HG03432 (cell line): ENCODE measurements at regions not wholly inside any gene's neighbourhood (a gene's known extent, or its start where the extent isn't known, plus 50 kb on each side); places are given as distances from the start of the nearest gene placed in this dataset.
"Not testable (repeated sequence)": the region's sequence is repeated elsewhere in the genome, so short reads cannot be mapped to it uniquely, and the experiment has no call there.

Experiments used
- ATAC-seq: cut with Tn5 transposase; IDR thresholded peaks from one replicate; pipeline ENCODE4 v1.9.1; 2021; ENCODE audit warnings: mild to moderate bottlenecking, moderate library complexity; ENCODE audit not compliant: unreplicated experiment

GRCh38 chr6:98395610-98396166, 438.7 kb upstream of the POU3F2 start:
- no peak for ATAC-seq

DNA sequence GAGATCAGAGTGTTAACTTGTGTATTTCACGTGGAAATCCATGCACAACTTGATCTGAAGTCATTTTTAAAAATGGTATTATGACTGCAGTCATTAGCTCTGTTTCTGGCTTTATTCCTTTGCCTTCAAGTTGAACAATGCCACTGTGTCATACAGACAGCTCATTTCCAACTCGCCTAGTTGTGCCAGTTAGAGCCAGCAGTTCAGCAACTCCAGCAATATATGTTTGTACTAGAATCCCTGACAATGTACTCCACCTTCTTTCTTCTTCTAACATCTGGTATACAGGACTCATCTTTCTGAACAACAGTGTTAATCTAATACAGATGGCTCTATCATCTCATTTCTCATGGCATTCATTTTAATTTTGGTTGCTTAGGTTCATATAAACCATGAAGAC, 418.3 kb upstream of the POU3F2 start:
- no peak for ATAC-seq

- not testable (repeated sequence) for ATAC-seq
Observed at GRCh38 chr6:98416497-98417158, 417.7 kb upstream of the POU3F2 start.

GRCh38 chr6:98433325-98434056, 400.9 kb upstream of the POU3F2 start:
- peak; percentile 93 for ATAC-seq

GRCh38 chr6:98443633-98444032, 390.7 kb upstream of the POU3F2 start:
- no peak for ATAC-seq

- no peak for ATAC-seq
Observed at GRCh38 chr6:98452685-98453084, 381.7 kb upstream of the POU3F2 start.

- ATAC-seq, result no peak
Observed at GRCh38 chr6:98454809-98455322, 379.5 kb upstream of the POU3F2 start.

- ATAC-seq, result no peak
Observed at GRCh38 chr6:98458708-98459107, 375.7 kb upstream of the POU3F2 start.

DNA sequence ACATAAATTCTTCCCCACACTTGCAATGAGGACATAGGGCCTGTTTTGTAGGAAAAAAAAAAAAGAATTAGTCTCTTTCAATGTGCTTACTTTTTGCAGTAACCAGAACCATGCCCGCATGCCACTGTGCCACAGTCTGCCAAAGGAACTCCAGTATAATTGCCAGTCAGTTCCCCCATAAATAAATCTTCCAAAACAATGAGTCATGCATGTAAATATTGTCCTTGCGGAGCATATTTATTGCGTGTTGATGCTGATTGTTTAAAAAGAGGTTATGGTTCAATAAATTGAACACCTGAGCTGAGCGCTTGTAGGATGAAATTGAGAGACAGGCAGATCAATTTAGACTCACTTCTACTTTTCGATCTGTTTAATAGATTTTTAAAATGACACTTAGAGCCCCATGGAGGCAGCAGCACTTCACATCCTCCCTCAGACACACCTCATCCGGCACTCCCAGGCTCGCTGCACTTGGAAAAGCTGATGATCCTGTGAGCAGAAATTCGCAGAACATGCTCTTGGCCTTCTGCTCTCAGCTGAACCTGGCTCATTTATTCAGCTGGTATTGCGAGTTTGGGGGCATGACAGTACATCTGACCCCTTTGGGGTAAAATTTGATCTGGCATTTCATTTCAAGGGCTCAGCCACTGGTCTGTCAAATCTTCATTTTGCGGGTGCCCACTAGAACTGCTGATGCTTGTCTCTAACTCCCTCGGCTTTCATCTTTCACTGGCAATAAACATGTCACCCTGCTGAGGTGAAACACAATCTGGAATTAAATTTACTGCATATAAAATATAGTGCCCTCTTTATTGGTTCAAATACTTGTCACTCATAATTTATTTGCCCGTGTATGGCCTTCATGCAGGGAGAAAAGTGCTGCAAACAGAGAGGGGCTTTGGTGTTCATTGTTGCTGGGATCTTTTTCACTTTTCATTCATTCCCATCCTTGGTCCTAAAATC, 371.1 kb upstream of the POU3F2 start:
- no peak for ATAC-seq

DNA sequence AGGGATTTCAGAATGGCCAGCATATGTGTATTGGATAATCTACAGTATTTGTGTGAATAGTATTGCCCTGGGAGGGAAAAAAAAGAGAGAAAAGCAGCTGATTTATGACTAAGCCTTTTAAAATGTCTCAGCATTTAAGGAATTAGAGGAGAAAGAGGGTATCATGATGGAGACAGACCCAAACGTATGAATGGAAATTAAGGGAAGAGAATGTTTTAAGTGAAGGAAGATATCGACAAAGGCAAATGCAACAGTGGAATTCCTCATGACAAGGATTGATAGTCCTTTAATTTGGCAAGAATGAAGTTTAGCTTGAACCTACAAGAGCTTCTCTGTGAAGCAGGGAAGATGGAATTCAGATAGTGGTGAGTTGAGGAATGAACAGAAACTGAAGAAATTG, 367.3 kb upstream of the POU3F2 start:
- no peak for ATAC-seq

DNA sequence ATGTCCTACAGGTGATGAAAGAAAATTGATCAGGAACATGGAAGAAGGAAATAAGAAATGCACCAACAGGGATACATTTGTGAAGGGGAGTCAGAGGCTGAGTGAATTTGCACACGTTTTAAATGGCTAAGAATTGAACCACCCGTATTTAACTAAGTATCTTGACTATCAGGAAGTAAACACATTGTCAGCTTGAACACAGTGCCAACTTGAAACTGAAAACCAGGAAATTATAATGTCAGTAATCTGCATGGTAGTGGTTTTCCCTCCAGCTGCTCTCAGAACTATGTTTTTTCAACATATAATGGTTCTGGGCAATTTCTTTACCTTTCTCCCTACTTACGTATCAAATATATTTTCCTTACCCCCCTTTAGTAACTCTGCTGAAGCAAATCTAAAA, 366.5 kb upstream of the POU3F2 start:
- ATAC-seq, result no peak

DNA sequence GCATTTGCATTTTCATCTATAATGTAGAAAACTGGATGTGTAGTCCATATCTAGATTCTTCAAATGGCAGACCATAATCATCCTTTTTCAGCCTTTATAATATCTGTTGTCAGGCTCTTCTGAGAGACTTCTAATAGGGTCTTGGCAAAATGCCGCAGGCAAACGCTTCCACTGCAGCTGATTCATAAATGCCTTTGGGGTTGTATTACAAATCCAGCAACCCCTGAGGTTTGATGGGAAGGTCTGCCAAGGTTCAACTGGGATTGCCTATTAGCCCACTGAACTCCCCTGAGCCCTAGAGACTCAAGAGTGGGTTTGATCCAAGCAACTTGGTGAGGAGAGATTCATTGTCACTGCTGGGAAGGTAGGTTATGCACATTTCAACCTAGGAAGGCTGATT, 365.2 kb upstream of the POU3F2 start:
- no peak for ATAC-seq

DNA sequence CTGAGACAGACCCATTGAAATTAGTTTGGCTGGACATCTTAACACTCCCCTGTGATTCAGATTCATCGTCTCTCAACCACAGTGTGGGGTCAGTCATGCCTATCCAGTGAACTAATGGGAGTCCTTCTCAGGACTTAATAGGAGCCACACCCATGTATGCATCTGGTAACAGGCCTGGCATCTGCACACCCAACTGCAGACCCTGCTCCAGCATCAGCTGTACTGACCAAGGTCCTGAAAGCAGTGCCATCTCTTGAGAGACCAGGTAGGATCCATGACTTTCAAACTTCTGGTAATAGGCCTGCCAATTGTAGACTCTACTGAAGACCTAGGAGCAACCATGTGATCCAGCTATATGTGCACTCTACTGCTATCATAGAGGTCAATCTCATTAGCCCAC, 363.6 kb upstream of the POU3F2 start:
- no peak for ATAC-seq

- no peak for ATAC-seq
Observed at GRCh38 chr6:98471444-98471843, 362.9 kb upstream of the POU3F2 start.

GRCh38 chr6:98477231-98477630, 357.1 kb upstream of the POU3F2 start:
- no peak for ATAC-seq

GRCh38 chr6:98484696-98485095, 349.7 kb upstream of the POU3F2 start:
- ATAC-seq, result no peak

GRCh38 chr6:98485593-98485992, 348.8 kb upstream of the POU3F2 start:
- ATAC-seq, result no peak

- no peak for ATAC-seq
Observed at GRCh38 chr6:98486057-98486456, 348.3 kb upstream of the POU3F2 start.

DNA sequence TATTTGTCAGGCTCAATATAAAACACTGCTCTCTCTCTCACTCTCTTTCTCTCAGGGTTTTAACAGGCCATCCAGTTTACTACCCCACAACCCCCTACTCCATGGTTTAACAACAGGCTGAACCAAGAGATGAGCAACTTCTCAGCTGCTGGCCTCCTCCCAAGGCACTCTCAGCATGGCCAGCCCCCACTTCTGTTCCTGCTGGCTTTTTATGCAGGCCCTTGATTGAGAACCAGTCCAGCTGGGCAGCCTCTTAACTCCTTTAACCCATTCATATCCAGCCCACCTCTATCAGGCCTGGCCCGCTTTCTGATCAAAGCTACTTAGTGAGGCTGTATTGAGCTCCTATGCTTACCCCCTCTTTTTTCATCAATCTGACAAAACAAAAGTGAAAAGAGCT, 346.8 kb upstream of the POU3F2 start:
- ATAC-seq, result no peak

- no peak for ATAC-seq
Observed at GRCh38 chr6:98498144-98498775, 336.1 kb upstream of the POU3F2 start.

- no peak for ATAC-seq
Observed at GRCh38 chr6:98498866-98499265, 335.5 kb upstream of the POU3F2 start.
